Activated naive CD8-positive, alpha-beta T cell treated with anti-CD3 and anti-CD28 coated beads for 36 hours (primary cell): ENCODE measurements at regions not wholly inside any gene's neighbourhood (a gene's known extent, or its start where the extent isn't known, plus 50 kb on each side); places are given as distances from the start of the nearest gene placed in this dataset.
"Not testable (repeated sequence)": the region's sequence is repeated elsewhere in the genome, so short reads cannot be mapped to it uniquely, and the experiment has no call there.

ENCODE experiments used
- DNase-seq: peaks from one replicate; pipeline ENCODE4 v3.0.0; 2021
- H3K27ac Mint-ChIP-seq: one replicate; pipeline ENCODE4 v1.8.0; 2022; ENCODE audit warnings: mild to moderate bottlenecking, moderate library complexity, mixed read lengths
- H3K27me3 Mint-ChIP-seq: one replicate; pipeline ENCODE4 v1.8.0; 2022; ENCODE audit warnings: mild to moderate bottlenecking, mixed read lengths
- H3K36me3 Mint-ChIP-seq: one replicate; pipeline ENCODE4 v1.8.0; 2021; ENCODE audit warnings: mild to moderate bottlenecking, mixed read lengths
- H3K4me1 Mint-ChIP-seq: one replicate; pipeline ENCODE4 v1.8.0; 2021; ENCODE audit warnings: mixed read lengths
- H3K4me3 Mint-ChIP-seq: one replicate; pipeline ENCODE4 v1.8.0; 2022; ENCODE audit warnings: mild to moderate bottlenecking, moderate library complexity, mixed read lengths
- H3K9me3 Mint-ChIP-seq: one replicate; pipeline ENCODE4 v1.8.0; 2022; ENCODE audit warnings: mixed read lengths

DNA sequence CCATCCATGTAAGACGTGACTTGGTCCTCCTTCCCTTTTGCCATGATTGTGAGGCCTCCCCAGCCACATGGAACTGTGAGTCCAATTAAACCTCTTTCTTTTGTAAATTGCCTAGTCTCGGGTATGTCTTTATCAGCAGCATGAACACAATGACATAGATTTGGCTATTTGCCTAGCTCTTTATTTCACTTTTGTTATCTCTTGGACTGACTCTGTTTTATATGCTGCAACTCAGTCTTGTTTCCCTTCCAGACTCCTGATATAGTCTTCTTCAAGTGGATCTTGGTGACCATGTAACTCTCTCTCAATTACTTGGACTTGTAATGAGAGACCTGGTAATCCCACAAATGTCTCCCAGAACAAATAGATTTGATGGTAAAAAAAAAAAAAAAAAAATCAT, 627.6 kb downstream of the CCDC85A start:
- Mint-ChIP-seq H3K36me3 (no peaks in the 10 kb centered on the region), H3K4me1 (no peaks in the 10 kb centered on the region)

DNA sequence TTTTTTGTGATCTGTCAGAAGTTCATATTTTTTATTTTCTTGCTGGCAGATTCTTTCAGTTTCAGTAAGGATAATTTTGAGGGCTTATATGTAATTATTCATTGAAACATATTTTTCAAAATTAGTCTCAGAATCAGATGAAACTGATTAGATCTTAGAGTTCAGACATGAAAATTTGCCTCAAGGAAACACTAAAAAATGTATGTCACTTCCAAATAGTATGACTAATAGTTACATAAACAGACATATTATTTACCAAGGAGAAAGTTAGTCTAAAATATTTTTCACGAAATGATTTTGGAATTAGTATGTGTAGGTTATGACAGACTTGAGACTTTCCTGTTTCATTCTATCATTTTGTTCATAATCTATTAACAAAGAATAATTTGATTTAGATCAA, 628.6 kb downstream of the CCDC85A start:
- Mint-ChIP-seq H3K36me3 (no peaks in the 10 kb centered on the region), H3K27ac (no peak overlapping the region), H3K4me1 (no peaks in the 10 kb centered on the region), H3K4me3 (no peak overlapping the region), H3K9me3 (peaks cover 5% of the 10 kb centered on the region), H3K27me3 (no peaks in the 10 kb centered on the region)
- DNase-seq, result no peak

More for the DNA sequence above, 627.6 kb downstream of the CCDC85A start:
- Mint-ChIP-seq H3K27me3 (no peaks in the 10 kb centered on the region), H3K27ac (no peak overlapping the region), H3K4me3 (no peak overlapping the region), H3K9me3 (peaks cover 3% of the 10 kb centered on the region)
- no peak for DNase-seq

DNA sequence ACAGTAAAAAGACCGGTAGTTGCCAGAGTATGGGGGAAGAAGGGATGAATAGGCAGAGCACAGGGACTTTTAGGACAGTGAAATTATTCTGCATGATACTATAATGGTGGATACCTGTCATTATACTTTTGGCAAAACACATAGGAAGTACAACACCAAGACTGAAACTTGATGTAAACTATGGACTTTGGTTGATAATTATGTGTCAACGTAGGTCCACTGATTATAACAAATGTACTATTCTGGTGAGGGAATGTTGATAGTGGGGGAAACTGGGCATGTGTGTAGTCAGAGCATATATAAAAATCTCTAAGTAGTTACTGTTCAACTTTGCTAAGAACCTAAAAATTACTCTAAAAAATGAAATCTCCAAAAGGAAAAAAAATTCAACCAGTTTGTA, 629.7 kb downstream of the CCDC85A start:
- H3K27ac Mint-ChIP-seq, result no peak overlapping the region
- peaks cover 8% of the 10 kb centered on the region for H3K9me3 Mint-ChIP-seq
- H3K36me3 Mint-ChIP-seq, result no peaks in the 10 kb centered on the region
- H3K4me1 Mint-ChIP-seq, result no peaks in the 10 kb centered on the region
- DNase-seq, result no peak
- H3K27me3 Mint-ChIP-seq, result no peaks in the 10 kb centered on the region
- no peak overlapping the region for H3K4me3 Mint-ChIP-seq

- no peaks in the 10 kb centered on the region for H3K36me3 Mint-ChIP-seq
- H3K4me1 Mint-ChIP-seq, result no peaks in the 10 kb centered on the region
- H3K27ac Mint-ChIP-seq, result no peak overlapping the region
- peaks cover 26% of the 10 kb centered on the region for H3K9me3 Mint-ChIP-seq
- H3K4me3 Mint-ChIP-seq, result no peak overlapping the region
- no peak for DNase-seq
- H3K27me3 Mint-ChIP-seq, result no peaks in the 10 kb centered on the region
These were observed 632.9 kb downstream of the CCDC85A start for GRCh38 chr2:56816666-56817065.

- H3K4me3 Mint-ChIP-seq, result no peak overlapping the region
- DNase-seq, result no peak
- H3K4me1 Mint-ChIP-seq, result no peaks in the 10 kb centered on the region
- H3K36me3 Mint-ChIP-seq, result no peaks in the 10 kb centered on the region
- H3K27ac Mint-ChIP-seq, result no peak overlapping the region
- H3K9me3 Mint-ChIP-seq, result peaks cover 6% of the 10 kb centered on the region
- no peaks in the 10 kb centered on the region for H3K27me3 Mint-ChIP-seq
These were observed 648.0 kb downstream of the CCDC85A start for GRCh38 chr2:56831780-56832179.

DNA sequence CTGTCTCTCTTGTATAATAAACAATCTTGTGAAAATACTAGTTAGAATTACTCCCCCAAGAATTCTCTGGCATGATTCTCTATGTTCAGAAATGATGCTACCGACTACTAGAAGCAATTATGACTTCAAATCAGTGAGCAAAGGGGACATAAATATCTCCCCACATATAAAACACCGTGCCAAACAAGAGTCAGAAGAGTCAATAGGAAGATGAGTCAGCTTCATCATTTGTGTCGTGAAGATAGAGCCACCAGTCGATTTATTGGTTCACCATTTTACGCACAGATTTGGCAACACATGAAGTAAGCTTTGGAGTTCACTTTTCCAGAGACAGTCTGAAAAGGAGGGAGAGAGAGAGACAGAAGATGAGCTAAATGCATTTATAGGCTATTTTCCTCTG, 650.9 kb downstream of the CCDC85A start:
- Mint-ChIP-seq H3K9me3 (peaks cover 4% of the 10 kb centered on the region), H3K27ac (no peak overlapping the region), H3K27me3 (no peaks in the 10 kb centered on the region), H3K4me3 (no peak overlapping the region), H3K36me3 (no peaks in the 10 kb centered on the region), H3K4me1 (no peaks in the 10 kb centered on the region)
- DNase-seq, result no peak

- H3K36me3 Mint-ChIP-seq, H3K27me3 Mint-ChIP-seq, DNase-seq, H3K4me1 Mint-ChIP-seq, H3K9me3 Mint-ChIP-seq, H3K27ac Mint-ChIP-seq, H3K4me3 Mint-ChIP-seq: not testable (repeated sequence)
These were observed 656.2 kb downstream of the CCDC85A start for GRCh38 chr2:56840009-56840408.

- Mint-ChIP-seq H3K27ac (no peak overlapping the region), H3K9me3 (peaks cover 11% of the 10 kb centered on the region), H3K4me3 (no peak overlapping the region), H3K27me3 (no peaks in the 10 kb centered on the region), H3K4me1 (no peaks in the 10 kb centered on the region), H3K36me3 (no peaks in the 10 kb centered on the region)
- no peak for DNase-seq
These were observed 677.2 kb downstream of the CCDC85A start for GRCh38 chr2:56860991-56861390.

DNA sequence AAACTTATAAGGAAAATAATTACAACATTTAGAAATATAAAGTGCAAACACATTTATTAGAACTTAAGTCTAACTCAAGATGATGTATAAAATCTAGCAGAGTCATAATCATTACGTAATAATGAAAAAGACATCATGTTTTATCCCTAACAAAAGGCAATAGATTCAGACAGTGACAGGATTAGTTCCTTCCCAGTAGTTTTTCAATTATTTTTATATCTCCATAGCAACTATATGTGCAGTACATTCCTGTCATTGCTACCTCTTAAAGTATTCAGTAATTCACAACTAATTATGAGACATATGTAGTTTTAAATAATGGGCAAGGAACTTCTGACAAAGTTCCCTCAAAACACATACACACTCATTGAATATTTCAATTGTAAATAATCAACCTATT, 687.9 kb downstream of the CCDC85A start:
- no peaks in the 10 kb centered on the region for H3K4me1 Mint-ChIP-seq
- H3K27me3 Mint-ChIP-seq, result no peaks in the 10 kb centered on the region
- peaks cover 12% of the 10 kb centered on the region for H3K9me3 Mint-ChIP-seq

DNA sequence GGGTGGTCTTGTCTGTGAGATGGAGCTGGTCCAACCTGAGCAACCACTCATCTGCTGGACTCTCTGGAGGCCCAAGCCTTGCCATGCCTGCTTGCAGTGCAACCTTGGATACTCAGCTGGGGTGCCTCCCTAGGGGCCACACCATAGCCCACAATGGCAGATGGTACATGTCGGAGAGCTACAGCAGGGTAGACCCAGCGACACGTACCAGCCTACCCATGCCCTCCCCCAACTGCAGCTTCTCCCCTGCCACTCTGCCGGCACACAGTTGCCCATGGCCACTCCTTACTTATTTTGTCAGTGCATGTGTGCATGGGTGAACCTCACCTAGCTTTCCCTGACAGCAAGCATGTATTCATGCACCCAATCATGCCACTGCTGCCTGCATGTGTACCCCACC, 690.9 kb downstream of the CCDC85A start:
- Mint-ChIP-seq H3K4me3 (no peak overlapping the region), H3K4me1 (no peaks in the 10 kb centered on the region), H3K27ac (no peak overlapping the region), H3K27me3 (no peaks in the 10 kb centered on the region), H3K9me3 (peaks cover 17% of the 10 kb centered on the region), H3K36me3 (no peaks in the 10 kb centered on the region)
- no peak for DNase-seq

More for the DNA sequence above, 687.9 kb downstream of the CCDC85A start:
- no peak overlapping the region for H3K4me3 Mint-ChIP-seq
- no peaks in the 10 kb centered on the region for H3K36me3 Mint-ChIP-seq
- H3K27ac Mint-ChIP-seq, result no peak overlapping the region
- DNase-seq, result no peak

- no peaks in the 10 kb centered on the region for H3K4me1 Mint-ChIP-seq
- no peaks in the 10 kb centered on the region for H3K27me3 Mint-ChIP-seq
- H3K27ac Mint-ChIP-seq, result no peak overlapping the region
- H3K4me3 Mint-ChIP-seq, result no peak overlapping the region
- peaks cover 7% of the 10 kb centered on the region for H3K9me3 Mint-ChIP-seq
- no peak for DNase-seq
- no peaks in the 10 kb centered on the region for H3K36me3 Mint-ChIP-seq
These were observed 705.9 kb downstream of the CCDC85A start for GRCh38 chr2:56889738-56890137.

GRCh38 chr2:56892382-56892781, 708.6 kb downstream of the CCDC85A start:
- no peak overlapping the region for H3K27ac Mint-ChIP-seq
- H3K4me1 Mint-ChIP-seq, result no peaks in the 10 kb centered on the region
- no peaks in the 10 kb centered on the region for H3K36me3 Mint-ChIP-seq
- no peak for DNase-seq
- peaks cover 4% of the 10 kb centered on the region for H3K9me3 Mint-ChIP-seq
- no peak overlapping the region for H3K4me3 Mint-ChIP-seq
- H3K27me3 Mint-ChIP-seq, result no peaks in the 10 kb centered on the region

DNA sequence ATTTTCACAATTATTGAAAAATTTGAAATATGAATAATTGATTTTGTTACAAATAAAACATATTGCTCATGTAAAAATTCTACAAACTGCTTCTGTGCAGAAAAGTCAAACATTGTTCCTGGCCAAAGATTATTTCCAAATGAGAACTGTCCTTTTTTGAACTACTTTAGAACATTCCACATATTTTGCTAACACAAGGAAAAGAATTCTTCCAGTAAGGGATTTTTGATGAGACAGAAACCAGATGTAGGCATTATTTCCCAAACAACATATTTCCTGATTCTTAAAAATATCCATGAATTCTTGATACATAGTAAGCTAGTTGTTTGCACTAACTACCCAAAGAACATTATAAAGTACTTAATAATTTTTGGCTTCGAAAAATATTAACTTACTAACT, 715.2 kb downstream of the CCDC85A start:
- no peaks in the 10 kb centered on the region for H3K27me3 Mint-ChIP-seq
- H3K9me3 Mint-ChIP-seq, result peaks cover 1% of the 10 kb centered on the region
- DNase-seq, result no peak
- no peaks in the 10 kb centered on the region for H3K36me3 Mint-ChIP-seq
- H3K4me3 Mint-ChIP-seq, result no peak overlapping the region
- no peak overlapping the region for H3K27ac Mint-ChIP-seq
- no peaks in the 10 kb centered on the region for H3K4me1 Mint-ChIP-seq

DNA sequence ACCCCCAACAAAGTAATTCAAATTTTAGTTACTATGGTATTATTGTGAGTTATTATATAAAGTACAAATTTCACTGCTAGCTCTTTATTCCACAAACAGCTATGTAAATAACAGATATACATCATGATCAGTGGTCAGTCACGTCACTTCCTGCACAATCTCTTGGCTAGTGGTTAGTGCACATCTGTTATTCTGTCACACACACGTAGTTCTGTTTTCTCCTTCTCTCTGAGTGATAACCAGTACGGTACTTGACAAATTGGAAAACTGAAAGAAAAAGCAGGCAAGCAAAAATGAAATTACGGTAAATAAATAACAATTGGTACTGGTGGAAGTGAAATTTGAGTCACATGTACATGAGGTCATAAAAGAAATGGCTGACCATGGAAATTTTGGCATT, 728.7 kb downstream of the CCDC85A start:
- no peaks in the 10 kb centered on the region for H3K36me3 Mint-ChIP-seq
- DNase-seq, result no peak

DNA sequence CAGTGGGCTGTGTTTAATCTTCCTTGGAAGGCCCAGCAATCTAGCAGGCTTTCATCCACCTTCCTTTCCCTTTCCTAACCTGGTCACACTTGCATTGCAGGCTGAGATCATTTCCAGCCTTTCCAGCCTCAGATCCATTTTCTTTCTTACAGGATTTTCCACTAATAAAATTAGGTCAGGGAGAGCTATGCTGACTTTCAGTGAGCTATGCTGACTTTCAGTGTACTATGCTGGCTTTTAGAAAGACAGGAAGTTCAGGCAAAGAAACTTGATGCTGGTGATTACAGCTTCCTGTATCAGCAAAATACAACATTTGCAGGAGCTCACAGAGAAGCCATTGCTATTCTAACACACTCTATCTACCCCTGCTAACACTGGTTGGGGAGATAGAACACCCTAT, 735.0 kb downstream of the CCDC85A start:
- Mint-ChIP-seq H3K36me3 (no peaks in the 10 kb centered on the region), H3K9me3 (peaks cover 14% of the 10 kb centered on the region), H3K27ac (no peak overlapping the region), H3K27me3 (no peaks in the 10 kb centered on the region), H3K4me3 (no peak overlapping the region), H3K4me1 (no peaks in the 10 kb centered on the region)
- DNase-seq, result no peak

More for the DNA sequence above, 728.7 kb downstream of the CCDC85A start:
- Mint-ChIP-seq H3K4me3 (no peak overlapping the region), H3K27ac (no peak overlapping the region), H3K9me3 (peaks cover 11% of the 10 kb centered on the region), H3K27me3 (no peaks in the 10 kb centered on the region), H3K4me1 (no peaks in the 10 kb centered on the region)

- DNase-seq, result no peak
- no peaks in the 10 kb centered on the region for H3K4me1 Mint-ChIP-seq
- H3K4me3 Mint-ChIP-seq, result no peak overlapping the region
- H3K36me3 Mint-ChIP-seq, result no peaks in the 10 kb centered on the region
- H3K27me3 Mint-ChIP-seq, result no peaks in the 10 kb centered on the region
- peaks cover 4% of the 10 kb centered on the region for H3K9me3 Mint-ChIP-seq
- H3K27ac Mint-ChIP-seq, result no peak overlapping the region
These were observed 750.2 kb downstream of the CCDC85A start for GRCh38 chr2:56933976-56934375.

DNA sequence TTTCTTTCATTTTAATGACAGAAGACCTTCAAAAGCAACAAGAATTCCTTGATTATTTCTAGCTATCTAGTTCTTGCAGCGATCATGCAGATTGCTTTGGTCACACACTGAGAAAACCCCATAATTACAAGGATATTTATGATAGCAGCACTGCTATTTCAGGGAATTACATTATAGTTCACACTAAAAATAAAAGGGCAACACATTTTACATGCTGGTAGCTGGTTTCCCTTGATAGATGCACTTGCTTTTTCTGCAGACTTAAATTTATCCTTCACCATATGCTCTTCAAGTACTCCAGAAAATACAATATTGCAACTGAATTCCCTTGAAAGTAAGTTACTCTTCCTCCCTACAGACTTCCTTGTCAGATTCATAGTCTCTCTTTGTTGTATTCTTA, 751.1 kb downstream of the CCDC85A start:
- Mint-ChIP-seq H3K27ac (no peak overlapping the region), H3K4me3 (no peak overlapping the region), H3K27me3 (no peaks in the 10 kb centered on the region), H3K36me3 (no peaks in the 10 kb centered on the region), H3K9me3 (no peaks in the 10 kb centered on the region), H3K4me1 (no peaks in the 10 kb centered on the region)
- no peak for DNase-seq
